Tibial nerve (tissue), 4 donors: ENCODE measurements at regions not wholly inside any gene's neighbourhood (a gene's known extent, or its start where the extent isn't known, plus 50 kb on each side); places are given as distances from the start of the nearest gene placed in this dataset.

Experiments
- EP300 ChIP-seq, 2 donors: sonication (generic); formaldehyde crosslinking; IDR thresholded peaks; one replicate each; pipeline ENCODE4 v1.6.1; 2017; ENCODE audit warnings: antibody characterized with exemption in 2 of 2, mild to moderate bottlenecking in 1 of 2
- POLR2A ChIP-seq, 2 donors: fragments of 450-650 bp; IDR thresholded peaks; one replicate each; pipeline ENCODE4 v1.6.1; 2017; ENCODE audit warnings: antibody characterized with exemption in 2 of 2, mild to moderate bottlenecking in 2 of 2, moderate library complexity in 2 of 2
- TF ChIP-seq, protein P1 (sequence below), 5 experiments: fragments of 200-600 bp in 3 of 5; fragments of 450-650 bp in 2 of 5; sonication (generic) in 3 of 5; IDR thresholded peaks; one replicate each; pipeline ENCODE4 v1.5.1; 2016 to 2019; ENCODE audit warnings: antibody characterized with exemption in 5 of 5, mild to moderate bottlenecking in 3 of 5, moderate library complexity in 2 of 5

- TF ChIP-seq, protein P1, sequence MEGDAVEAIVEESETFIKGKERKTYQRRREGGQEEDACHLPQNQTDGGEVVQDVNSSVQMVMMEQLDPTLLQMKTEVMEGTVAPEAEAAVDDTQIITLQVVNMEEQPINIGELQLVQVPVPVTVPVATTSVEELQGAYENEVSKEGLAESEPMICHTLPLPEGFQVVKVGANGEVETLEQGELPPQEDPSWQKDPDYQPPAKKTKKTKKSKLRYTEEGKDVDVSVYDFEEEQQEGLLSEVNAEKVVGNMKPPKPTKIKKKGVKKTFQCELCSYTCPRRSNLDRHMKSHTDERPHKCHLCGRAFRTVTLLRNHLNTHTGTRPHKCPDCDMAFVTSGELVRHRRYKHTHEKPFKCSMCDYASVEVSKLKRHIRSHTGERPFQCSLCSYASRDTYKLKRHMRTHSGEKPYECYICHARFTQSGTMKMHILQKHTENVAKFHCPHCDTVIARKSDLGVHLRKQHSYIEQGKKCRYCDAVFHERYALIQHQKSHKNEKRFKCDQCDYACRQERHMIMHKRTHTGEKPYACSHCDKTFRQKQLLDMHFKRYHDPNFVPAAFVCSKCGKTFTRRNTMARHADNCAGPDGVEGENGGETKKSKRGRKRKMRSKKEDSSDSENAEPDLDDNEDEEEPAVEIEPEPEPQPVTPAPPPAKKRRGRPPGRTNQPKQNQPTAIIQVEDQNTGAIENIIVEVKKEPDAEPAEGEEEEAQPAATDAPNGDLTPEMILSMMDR (IDR thresholded peaks at IDR 0.05), result no peak
- TF ChIP-seq POLR2A (IDR thresholded peaks at IDR 0.05) (no peak), EP300 (IDR thresholded peaks at IDR 0.05) (peak in 1 of 2 donors; percentile 19)
Measured at GRCh38 chr10:88157981-88158465, 294.6 kb downstream of the PTEN start.
